Psoas muscle (tissue), 7 donors: ENCODE measurements at regions not wholly inside any gene's neighbourhood (a gene's known extent, or its start where the extent isn't known, plus 50 kb on each side); places are given as distances from the start of the nearest gene placed in this dataset.

Source experiments
- ATAC-seq, 4 donors: fragments of 200-7000 bp; cut with Tn5 transposase; one replicate each; pipeline ENCODE4 v1.9.1; 2020; ENCODE audit warnings: moderate library complexity in 3 of 4, mild to moderate bottlenecking in 2 of 4
- DNase-seq, 2 donors: peaks; one replicate each; pipeline ENCODE4 v3.0.0-alpha.2; 2020
- H3K27ac ChIP-seq: fragments of 200-600 bp; one replicate; pipeline ENCODE4 v1.8.0; 2022
- H3K27me3 ChIP-seq, 3 donors: fragments of 200-600 bp in 1 of 3; one replicate each; pipeline versions ENCODE4 v1.6.1 to v1.8.0; 2013 to 2022; ENCODE audit warnings: low read length in 2 of 3, mild to moderate bottlenecking in 2 of 3, moderate library complexity in 1 of 3; ENCODE audit not compliant: insufficient read depth in 3 of 3
- H3K36me3 ChIP-seq, 2 donors: fragments of 200-600 bp in 1 of 2; one replicate each; pipeline versions ENCODE4 v1.6.1 to v1.8.0; 2013 to 2022; ENCODE audit warnings: low read depth in 1 of 2, mild to moderate bottlenecking in 1 of 2, moderate library complexity in 1 of 2; ENCODE audit not compliant: insufficient read depth in 1 of 2
- H3K4me1 ChIP-seq: fragments of 200-600 bp; one replicate; pipeline ENCODE4 v1.8.0; 2022
- H3K4me3 ChIP-seq: fragments of 200-600 bp; one replicate; pipeline ENCODE4 v1.8.0; 2022; ENCODE audit warnings: mild to moderate bottlenecking
- H3K9me3 ChIP-seq: fragments of 200-600 bp; one replicate; pipeline ENCODE4 v1.8.0; 2022
- CTCF ChIP-seq: fragments of 200-600 bp; IDR thresholded peaks from one replicate; pipeline ENCODE4 v1.8.0; 2022; ENCODE audit warnings: antibody characterized with exemption
- WGBS, 3 donors: extraction: QIAGEN DNeasy Blood & Tissue Kit; methylation state at CpG; one replicate each; pipeline versions ENCODE4 v1.1.6 to v1.1.7; 2013; 5-methylcytosine and 5-hydroxymethylcytosine counted together
- intact Hi-C, 2 donors: fragments of 100-400 bp; cut with DNase I; formaldehyde crosslinking; loops; one replicate each; pipeline versions ENCODE4 v1.11.0 to v1.14.2; 2022
- donor health status: healthy with polysubstance abuse.
- donor health status: DM: no; HTN: no; CAD: no; lungs with moderate emphysema.
- donor health status: Bipolar disorder and iron deficiency.
- donor health status: healthy.
- donor health status: DM: yes; HTN: yes; CAD: no.
- donor health status: DM: no; HTN: no; CAD: no.
- donor health status: DM: yes; HTN: yes; CAD: no.

- H3K9me3 ChIP-seq = no peaks in the 10 kb centered on the region
- WGBS, 3 donors = 81 to 92% (median 87%) methylated on average over 2 of the region's 2 CpGs
- no peak for TF ChIP-seq CTCF
- DNase-seq (no peak), ATAC-seq (no peak)
- H3K27ac ChIP-seq = no peak overlapping the region
- no peaks in the 10 kb centered on the region for H3K36me3 ChIP-seq
- no peaks in the 10 kb centered on the region for H3K27me3 ChIP-seq
- intact Hi-C loops = no loop called here
- no peaks in the 10 kb centered on the region for H3K4me1 ChIP-seq
- no peak overlapping the region for H3K4me3 ChIP-seq
These were observed 423.0 kb downstream of the NEBL start for GRCh38 chr10:20474064-20474463.

- Histone ChIP-seq H3K4me1 (no peaks in the 10 kb centered on the region), H3K4me3 (no peak overlapping the region), H3K27ac (no peak overlapping the region), H3K9me3 (no peaks in the 10 kb centered on the region), H3K27me3 (no peaks in the 10 kb centered on the region), H3K36me3 (no peaks in the 10 kb centered on the region)
- 10 to 20% (median 12%) methylated on average over 5 of the region's 5 CpGs for WGBS, 3 donors
- ATAC-seq = no peak
- TF ChIP-seq CTCF = no peak
- intact Hi-C loops = no loop called here
- no peak for DNase-seq
These were observed 423.9 kb downstream of the NEBL start for GRCh38 chr10:20473023-20473760.

- Histone ChIP-seq H3K4me1 (no peaks in the 10 kb centered on the region), H3K9me3 (peaks cover 4% of the 10 kb centered on the region), H3K27me3 (no peaks in the 10 kb centered on the region), H3K27ac (no peak overlapping the region), H3K4me3 (no peak overlapping the region), H3K36me3 (no peaks in the 10 kb centered on the region)
- ATAC-seq (no peak), DNase-seq (no peak)
- intact Hi-C loops = no loop called here
- no peak for TF ChIP-seq CTCF
These were observed 430.4 kb downstream of the NEBL start for GRCh38 chr10:20466731-20467130.

- ATAC-seq = no peak
- Histone ChIP-seq H3K9me3 (no peaks in the 10 kb centered on the region), H3K36me3 (no peaks in the 10 kb centered on the region), H3K27ac (no peak overlapping the region), H3K4me3 (no peak overlapping the region), H3K27me3 (no peaks in the 10 kb centered on the region), H3K4me1 (no peaks in the 10 kb centered on the region)
- 79 to 86% (median 84%) methylated on average over 2 of the region's 2 CpGs for WGBS, 3 donors
- no peak for DNase-seq
- intact Hi-C loops = no loop called here
- no peak for TF ChIP-seq CTCF
These were observed 439.5 kb downstream of the NEBL start for GRCh38 chr10:20457649-20458048.

GRCh38 chr10:20455774-20456173 lies 441.3 kb downstream of the NEBL start:
- no peak for ATAC-seq
- Histone ChIP-seq H3K27me3 (no peaks in the 10 kb centered on the region), H3K36me3 (no peaks in the 10 kb centered on the region), H3K4me1 (no peaks in the 10 kb centered on the region), H3K27ac (no peak overlapping the region), H3K9me3 (no peaks in the 10 kb centered on the region), H3K4me3 (no peak overlapping the region)
- intact Hi-C loops = no loop called here
- DNase-seq = no peak
- TF ChIP-seq CTCF = no peak
- WGBS, 3 donors = 87 to 90% (median 89%) methylated on average over 4 of the region's 4 CpGs
